Colonic mucosa (tissue), 4 donors: ENCODE measurements at regions not wholly inside any gene's neighbourhood (a gene's known extent, or its start where the extent isn't known, plus 50 kb on each side); places are given as distances from the start of the nearest gene placed in this dataset.

ENCODE experiments used
- DNase-seq: peaks from one replicate; pipeline ENCODE4 v3.0.0-alpha.2; 2020
- H3K27ac ChIP-seq: fragments of 200-600 bp; one replicate; pipeline ENCODE4 v1.8.0; 2021
- H3K27me3 ChIP-seq: fragments of 200-600 bp; one replicate; pipeline ENCODE4 v1.8.0; 2021
- H3K36me3 ChIP-seq: fragments of 200-600 bp; one replicate; pipeline ENCODE4 v1.8.0; 2021
- H3K4me1 ChIP-seq: fragments of 200-600 bp; one replicate; pipeline ENCODE4 v1.8.0; 2021; ENCODE audit warnings: mild to moderate bottlenecking
- H3K4me3 ChIP-seq: fragments of 200-600 bp; one replicate; pipeline ENCODE4 v1.8.0; 2021
- H3K9ac ChIP-seq, 2 donors: one replicate each; pipeline ENCODE4 v1.7.0; 2013; ENCODE audit warnings: control low read depth in 2 of 2, low read depth in 2 of 2, low read length in 2 of 2
- H3K9me3 ChIP-seq: fragments of 200-600 bp; one replicate; pipeline ENCODE4 v1.8.0; 2021
- intact Hi-C: fragments of 100-400 bp; cut with DNase I; formaldehyde crosslinking; loops from one replicate; pipeline ENCODE4 v1.14.1; 2022
- TF ChIP-seq, protein P1 (sequence below): fragments of 200-600 bp; IDR thresholded peaks from one replicate; pipeline ENCODE4 v1.8.0; 2022; ENCODE audit warnings: antibody characterized with exemption, mild to moderate bottlenecking
- donor health status: healthy.
- donor health status: DM: no; HTN: no; CAD: no.
- donor health status: DM: no; HTN: no; CAD: no.

DNA sequence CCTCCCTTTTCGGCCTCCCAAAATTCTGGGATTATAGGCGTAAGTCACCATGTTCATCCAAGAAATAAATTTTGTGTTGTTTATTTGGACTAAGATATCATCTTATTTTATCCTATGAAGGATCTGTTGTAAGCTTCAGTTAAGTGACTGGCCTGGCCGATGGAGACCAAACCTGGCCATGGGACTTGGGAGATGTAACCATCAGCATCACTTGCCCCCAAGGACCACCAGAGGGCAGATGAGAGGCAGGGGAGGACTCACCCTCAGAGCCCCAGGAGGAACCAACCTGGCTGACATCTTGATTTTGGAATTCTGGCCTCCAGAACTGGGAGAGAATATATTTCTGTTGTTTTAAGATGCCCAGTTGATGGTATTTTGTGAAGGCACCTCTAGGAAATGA, 266.7 kb downstream of the CDH26 start:
- intact Hi-C loops = no loop called here
- no peaks in the 10 kb centered on the region for H3K9me3 ChIP-seq
- no peak overlapping the region for H3K4me3 ChIP-seq
- H3K4me1 ChIP-seq = no peaks in the 10 kb centered on the region
- no peak overlapping the region for H3K27ac ChIP-seq
- DNase-seq = no peak
- no peak overlapping the region for H3K9ac ChIP-seq
- no peaks in the 10 kb centered on the region for H3K27me3 ChIP-seq
- TF ChIP-seq, protein P1, sequence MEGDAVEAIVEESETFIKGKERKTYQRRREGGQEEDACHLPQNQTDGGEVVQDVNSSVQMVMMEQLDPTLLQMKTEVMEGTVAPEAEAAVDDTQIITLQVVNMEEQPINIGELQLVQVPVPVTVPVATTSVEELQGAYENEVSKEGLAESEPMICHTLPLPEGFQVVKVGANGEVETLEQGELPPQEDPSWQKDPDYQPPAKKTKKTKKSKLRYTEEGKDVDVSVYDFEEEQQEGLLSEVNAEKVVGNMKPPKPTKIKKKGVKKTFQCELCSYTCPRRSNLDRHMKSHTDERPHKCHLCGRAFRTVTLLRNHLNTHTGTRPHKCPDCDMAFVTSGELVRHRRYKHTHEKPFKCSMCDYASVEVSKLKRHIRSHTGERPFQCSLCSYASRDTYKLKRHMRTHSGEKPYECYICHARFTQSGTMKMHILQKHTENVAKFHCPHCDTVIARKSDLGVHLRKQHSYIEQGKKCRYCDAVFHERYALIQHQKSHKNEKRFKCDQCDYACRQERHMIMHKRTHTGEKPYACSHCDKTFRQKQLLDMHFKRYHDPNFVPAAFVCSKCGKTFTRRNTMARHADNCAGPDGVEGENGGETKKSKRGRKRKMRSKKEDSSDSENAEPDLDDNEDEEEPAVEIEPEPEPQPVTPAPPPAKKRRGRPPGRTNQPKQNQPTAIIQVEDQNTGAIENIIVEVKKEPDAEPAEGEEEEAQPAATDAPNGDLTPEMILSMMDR = no peak
- H3K36me3 ChIP-seq = no peaks in the 10 kb centered on the region

DNA sequence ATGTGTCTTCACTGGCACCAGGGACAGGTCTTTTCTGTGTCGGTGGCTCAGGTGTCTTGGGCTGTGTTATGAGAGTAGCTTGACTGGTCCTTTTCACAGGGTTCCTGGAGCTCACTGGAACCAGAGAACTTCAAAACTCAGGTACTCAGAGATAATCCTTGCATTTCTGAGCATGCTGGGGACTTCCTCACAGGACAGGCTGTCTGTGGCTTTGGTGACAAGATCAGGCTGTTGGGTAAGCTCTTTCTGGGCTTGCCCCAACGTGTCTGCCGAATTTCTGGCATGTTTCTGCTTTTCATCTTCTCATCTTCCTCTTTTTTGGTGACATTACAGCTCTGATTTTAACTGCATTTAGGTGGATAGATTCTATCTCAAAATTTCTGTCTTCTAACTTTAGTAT, 270.0 kb downstream of the CDH26 start:
- Histone ChIP-seq H3K4me1 (no peaks in the 10 kb centered on the region), H3K4me3 (no peak overlapping the region), H3K27ac (no peak overlapping the region), H3K9ac (no peak overlapping the region), H3K27me3 (no peaks in the 10 kb centered on the region), H3K36me3 (no peaks in the 10 kb centered on the region), H3K9me3 (no peaks in the 10 kb centered on the region)
- intact Hi-C loops = no loop called here
- no peak for DNase-seq
- TF ChIP-seq, protein P1 = no peak

DNA sequence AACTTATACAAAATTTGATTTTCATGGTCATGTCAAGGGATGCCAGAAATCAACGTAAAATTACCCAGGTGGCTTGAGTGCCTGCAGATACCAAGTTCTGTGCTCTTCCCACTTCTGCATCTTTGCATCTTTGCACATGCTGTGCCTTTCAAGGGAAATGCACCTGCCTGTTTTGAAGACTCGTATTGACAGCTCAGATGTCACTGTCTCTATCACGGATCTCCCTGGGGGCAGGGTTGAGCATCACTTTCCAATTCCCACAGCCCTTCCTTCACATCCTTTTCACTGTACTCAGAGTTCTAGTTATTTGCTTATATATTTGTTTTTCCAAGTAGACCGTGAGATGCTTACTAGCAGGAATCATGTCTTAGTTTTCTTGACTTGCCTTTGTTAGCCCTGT, 274.2 kb downstream of the CDH26 start:
- H3K36me3 ChIP-seq = no peaks in the 10 kb centered on the region
- no peak for DNase-seq
- no peaks in the 10 kb centered on the region for H3K27me3 ChIP-seq
- intact Hi-C loops = no loop called here
- TF ChIP-seq, protein P1 = no peak
- H3K4me1 ChIP-seq = no peaks in the 10 kb centered on the region
- no peak overlapping the region for H3K27ac ChIP-seq
- H3K4me3 ChIP-seq = no peak overlapping the region
- H3K9me3 ChIP-seq = no peaks in the 10 kb centered on the region
- no peak overlapping the region for H3K9ac ChIP-seq

DNA sequence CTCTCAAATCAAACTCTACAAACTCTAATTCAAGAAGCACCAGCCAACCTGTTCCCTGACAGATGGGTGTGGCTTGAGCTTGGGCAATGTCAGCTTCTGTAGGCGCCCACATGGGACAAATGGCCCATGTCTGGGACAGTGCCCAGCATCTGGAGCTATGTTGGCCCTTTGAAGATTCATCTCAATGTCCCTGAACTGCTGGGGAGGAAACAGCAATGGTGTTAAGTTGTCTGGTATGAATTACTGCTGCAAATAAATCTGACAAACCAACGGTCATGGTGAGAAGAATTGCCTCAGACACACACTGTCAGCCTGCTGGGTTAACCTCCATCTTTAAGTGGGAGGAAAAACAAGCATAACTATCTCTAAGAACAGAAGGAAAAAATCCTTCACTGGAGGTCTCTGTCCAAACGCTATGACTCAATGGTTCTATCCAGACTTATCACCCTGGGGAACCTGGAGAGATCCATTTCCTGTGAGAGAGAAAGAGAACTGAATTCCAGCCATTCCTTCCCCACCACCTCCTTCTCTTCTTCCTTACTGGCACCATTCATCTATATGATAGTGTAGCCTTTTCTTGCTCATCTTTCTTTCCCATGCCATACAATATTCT, 274.9 kb downstream of the CDH26 start:
- Histone ChIP-seq H3K27ac (no peak overlapping the region), H3K9me3 (no peaks in the 10 kb centered on the region), H3K36me3 (no peaks in the 10 kb centered on the region), H3K4me3 (no peak overlapping the region), H3K27me3 (no peaks in the 10 kb centered on the region), H3K4me1 (no peaks in the 10 kb centered on the region), H3K9ac (no peak overlapping the region)
- TF ChIP-seq, protein P1 = no peak
- DNase-seq = no peak
- intact Hi-C loops = no loop called here

DNA sequence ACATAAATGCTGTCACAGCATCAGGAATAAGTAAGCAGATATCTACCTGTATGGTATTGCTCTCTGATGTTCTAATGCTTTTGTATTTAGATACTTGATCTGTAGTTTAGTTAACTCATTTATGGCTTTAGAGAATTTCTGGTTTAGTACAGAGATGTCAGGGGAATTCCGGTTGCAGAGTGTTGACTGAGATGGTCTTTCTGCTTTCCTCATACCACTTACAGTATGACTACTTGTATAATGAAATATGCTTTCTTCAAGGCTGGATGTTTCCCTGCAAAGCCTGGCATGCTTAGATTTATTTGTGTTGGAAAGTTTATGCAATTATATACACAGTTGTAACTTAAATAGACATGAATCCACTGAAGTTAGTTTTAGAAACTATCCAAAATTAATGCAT, 278.4 kb downstream of the CDH26 start:
- Histone ChIP-seq H3K36me3 (no peaks in the 10 kb centered on the region), H3K27ac (no peak overlapping the region), H3K4me1 (no peaks in the 10 kb centered on the region), H3K27me3 (no peaks in the 10 kb centered on the region), H3K9ac (no peak overlapping the region), H3K4me3 (no peak overlapping the region), H3K9me3 (no peaks in the 10 kb centered on the region)
- intact Hi-C loops = no loop called here
- TF ChIP-seq, protein P1 = no peak
- DNase-seq = no peak
